ENCODE measurements at regions not wholly inside any gene's neighbourhood (a gene's known extent, or its start where the extent isn't known, plus 50 kb on each side); places are given as distances from the start of the nearest gene placed in this dataset.

- Histone ChIP-seq H3K4me3 (no peak overlapping the region), H3K9me3 (ENCODE audit: low read depth, low read length) (no peaks in the 10 kb centered on the region), H3K9ac (ENCODE audit: insufficient read length) (no peak overlapping the region), H3K27ac (no peak overlapping the region), H3K36me3 (ENCODE audit: insufficient read depth, low read length) (no peaks in the 10 kb centered on the region)
- no peak for DNase-seq (ENCODE audit: low read depth, low spot score)
- TF ChIP-seq EZH2 (IDR thresholded peaks at IDR 0.05): no peak
- TF ChIP-seq FOXP2 (optimal IDR thresholded peaks at IDR 0.05; ENCODE audit: control extremely low read depth, extremely low read length, insufficient read depth): no peak
- TF ChIP-seq POLR2AphosphoS5 (IDR thresholded peaks at IDR 0.05; ENCODE audit: borderline replicate concordance, low read depth, low read length): no peak
These were observed 124.0 kb upstream of the EPHA3 start for GRCh38 chr3:88983458-88983857.

DNA sequence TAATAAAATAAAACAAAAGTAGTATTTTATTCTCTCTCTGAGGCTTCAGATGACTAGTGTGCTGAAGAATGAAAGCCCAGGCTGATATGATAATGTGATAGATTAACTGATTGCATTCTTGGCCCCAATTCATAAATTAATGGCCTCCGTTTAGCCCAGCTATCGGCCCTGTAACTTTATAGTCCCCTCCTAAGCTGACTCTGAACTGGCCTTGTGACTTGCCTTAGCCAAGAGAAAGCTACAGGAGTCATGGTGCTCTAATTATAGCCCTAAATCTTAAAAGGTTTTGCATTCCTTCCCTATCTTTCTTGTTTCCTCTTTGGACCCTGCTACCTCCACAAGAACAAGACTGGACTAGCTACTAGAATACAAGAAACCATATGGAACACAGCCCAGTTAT, 123.2 kb upstream of the EPHA3 start:
- no peak for DNase-seq (ENCODE audit: low read depth, low spot score)
- no peaks in the 10 kb centered on the region for H3K9me3 ChIP-seq (ENCODE audit: low read depth, low read length)
- H3K27ac ChIP-seq: no peak overlapping the region
- H3K36me3 ChIP-seq (ENCODE audit: insufficient read depth, low read length): no peaks in the 10 kb centered on the region
- TF ChIP-seq FOXP2 (optimal IDR thresholded peaks at IDR 0.05; ENCODE audit: control extremely low read depth, extremely low read length, insufficient read depth) (no peak), EZH2 (IDR thresholded peaks at IDR 0.05) (no peak), POLR2AphosphoS5 (IDR thresholded peaks at IDR 0.05; ENCODE audit: borderline replicate concordance, low read depth, low read length) (no peak)
- H3K9ac ChIP-seq (ENCODE audit: insufficient read length): no peak overlapping the region
- H3K4me3 ChIP-seq: no peak overlapping the region

DNA sequence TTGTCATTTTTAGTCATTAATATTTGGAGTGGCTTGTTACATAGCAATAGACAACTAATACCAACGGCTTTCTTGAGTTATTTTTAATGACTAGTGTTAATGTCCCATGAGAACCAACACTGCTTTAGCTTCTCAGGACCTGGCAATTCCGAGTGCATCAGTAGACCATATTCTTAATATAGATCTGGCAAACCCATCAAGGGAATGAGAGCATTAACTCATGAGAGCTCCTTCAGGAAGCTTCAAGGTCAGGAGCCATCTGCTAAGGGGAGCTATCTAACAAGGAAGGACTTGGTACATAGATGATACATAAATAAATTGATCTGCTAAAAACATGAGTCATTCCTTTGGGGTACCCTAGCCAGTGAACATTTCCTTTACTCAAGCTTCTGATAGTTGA, 122.6 kb upstream of the EPHA3 start:
- DNase-seq (ENCODE audit: low read depth, low spot score): no peak

GRCh38 chr3:88985491-88985890, 121.9 kb upstream of the EPHA3 start:
- DNase-seq (ENCODE audit: low read depth, low spot score): no peak
- TF ChIP-seq POLR2AphosphoS5 (IDR thresholded peaks at IDR 0.05; ENCODE audit: borderline replicate concordance, low read depth, low read length) (no peak), EZH2 (IDR thresholded peaks at IDR 0.05) (no peak), FOXP2 (optimal IDR thresholded peaks at IDR 0.05; ENCODE audit: control extremely low read depth, extremely low read length, insufficient read depth) (no peak)

More for the DNA sequence above, 122.6 kb upstream of the EPHA3 start:
- no peak overlapping the region for H3K9ac ChIP-seq (ENCODE audit: insufficient read length)
- H3K9me3 ChIP-seq (ENCODE audit: low read depth, low read length): no peaks in the 10 kb centered on the region
- TF ChIP-seq EZH2 (IDR thresholded peaks at IDR 0.05) (no peak), FOXP2 (optimal IDR thresholded peaks at IDR 0.05; ENCODE audit: control extremely low read depth, extremely low read length, insufficient read depth) (no peak), POLR2AphosphoS5 (IDR thresholded peaks at IDR 0.05; ENCODE audit: borderline replicate concordance, low read depth, low read length) (no peak)
- no peak overlapping the region for H3K27ac ChIP-seq
- H3K4me3 ChIP-seq: no peak overlapping the region
- no peaks in the 10 kb centered on the region for H3K36me3 ChIP-seq (ENCODE audit: insufficient read depth, low read length)

DNA sequence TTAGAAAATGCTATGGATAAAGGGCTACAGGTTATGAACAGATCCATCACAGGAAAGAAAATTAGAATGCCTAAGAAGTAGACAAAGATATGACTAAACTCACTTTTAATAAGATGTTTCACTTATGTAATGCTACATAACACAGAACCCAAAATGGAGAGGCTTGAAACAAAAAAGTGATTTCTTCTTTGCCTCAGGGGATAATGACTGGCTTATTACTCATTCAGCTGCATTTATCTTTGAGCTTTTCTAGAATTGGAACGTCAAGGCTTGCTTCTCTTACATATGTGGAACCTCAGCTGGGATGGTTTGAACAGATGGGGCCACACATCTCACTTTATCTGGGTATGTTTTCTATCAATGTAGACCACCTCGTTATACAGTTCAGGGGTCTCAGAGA, 120.6 kb upstream of the EPHA3 start:
- Histone ChIP-seq H3K9me3 (ENCODE audit: low read depth, low read length) (no peaks in the 10 kb centered on the region), H3K36me3 (ENCODE audit: insufficient read depth, low read length) (no peaks in the 10 kb centered on the region), H3K27ac (no peak overlapping the region), H3K9ac (ENCODE audit: insufficient read length) (no peak overlapping the region), H3K4me3 (no peak overlapping the region)
- TF ChIP-seq EZH2 (IDR thresholded peaks at IDR 0.05): no peak
- no peak for TF ChIP-seq FOXP2 (optimal IDR thresholded peaks at IDR 0.05; ENCODE audit: control extremely low read depth, extremely low read length, insufficient read depth)
- no peak for TF ChIP-seq POLR2AphosphoS5 (IDR thresholded peaks at IDR 0.05; ENCODE audit: borderline replicate concordance, low read depth, low read length)
- DNase-seq (ENCODE audit: low read depth, low spot score): peak; percentile 59

More at GRCh38 chr3:88985491-88985890, 121.9 kb upstream of the EPHA3 start:
- H3K36me3 ChIP-seq (ENCODE audit: insufficient read depth, low read length): no peaks in the 10 kb centered on the region
- no peak overlapping the region for H3K9ac ChIP-seq (ENCODE audit: insufficient read length)
- H3K4me3 ChIP-seq: no peak overlapping the region
- no peak overlapping the region for H3K27ac ChIP-seq
- H3K9me3 ChIP-seq (ENCODE audit: low read depth, low read length): no peaks in the 10 kb centered on the region

GRCh38 chr3:88987776-88988175, 119.6 kb upstream of the EPHA3 start:
- no peak overlapping the region for H3K4me3 ChIP-seq
- DNase-seq (ENCODE audit: low read depth, low spot score): no peak
- no peak overlapping the region for H3K9ac ChIP-seq (ENCODE audit: insufficient read length)
- H3K36me3 ChIP-seq (ENCODE audit: insufficient read depth, low read length): no peaks in the 10 kb centered on the region
- no peak for TF ChIP-seq EZH2 (IDR thresholded peaks at IDR 0.05)
- TF ChIP-seq FOXP2 (optimal IDR thresholded peaks at IDR 0.05; ENCODE audit: control extremely low read depth, extremely low read length, insufficient read depth): no peak
- TF ChIP-seq POLR2AphosphoS5 (IDR thresholded peaks at IDR 0.05; ENCODE audit: borderline replicate concordance, low read depth, low read length): no peak
- no peaks in the 10 kb centered on the region for H3K9me3 ChIP-seq (ENCODE audit: low read depth, low read length)
- no peak overlapping the region for H3K27ac ChIP-seq

GRCh38 chr3:88988906-88989305, 118.5 kb upstream of the EPHA3 start:
- Histone ChIP-seq H3K9me3 (ENCODE audit: low read depth, low read length) (no peaks in the 10 kb centered on the region), H3K27ac (no peak overlapping the region), H3K36me3 (ENCODE audit: insufficient read depth, low read length) (no peaks in the 10 kb centered on the region), H3K9ac (ENCODE audit: insufficient read length) (no peak overlapping the region), H3K4me3 (no peak overlapping the region)
- TF ChIP-seq EZH2 (IDR thresholded peaks at IDR 0.05) (no peak), POLR2AphosphoS5 (IDR thresholded peaks at IDR 0.05; ENCODE audit: borderline replicate concordance, low read depth, low read length) (no peak), FOXP2 (optimal IDR thresholded peaks at IDR 0.05; ENCODE audit: control extremely low read depth, extremely low read length, insufficient read depth) (no peak)
- no peak for DNase-seq (ENCODE audit: low read depth, low spot score)

DNA sequence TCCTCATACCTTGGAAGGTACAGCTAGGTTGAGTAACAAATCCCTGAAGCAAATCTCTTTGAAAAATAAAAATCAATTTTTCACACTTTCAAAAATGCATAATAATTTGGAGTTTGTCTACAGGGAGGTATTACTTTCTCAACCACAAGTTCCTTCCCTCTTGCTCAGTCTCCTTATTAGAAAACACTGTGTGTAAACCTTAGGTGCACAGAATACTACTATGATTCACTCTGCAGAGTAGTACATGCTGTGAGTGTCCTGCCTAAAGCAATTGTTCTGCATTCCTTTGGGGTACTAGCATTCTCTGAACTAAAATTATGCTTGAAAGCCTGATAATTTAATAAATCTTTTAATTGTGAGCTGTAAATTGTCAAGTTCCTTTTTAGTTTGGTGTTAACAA, 115.9 kb upstream of the EPHA3 start:
- no peak for TF ChIP-seq EZH2 (IDR thresholded peaks at IDR 0.05)
- no peak for TF ChIP-seq POLR2AphosphoS5 (IDR thresholded peaks at IDR 0.05; ENCODE audit: borderline replicate concordance, low read depth, low read length)
- no peak for TF ChIP-seq FOXP2 (optimal IDR thresholded peaks at IDR 0.05; ENCODE audit: control extremely low read depth, extremely low read length, insufficient read depth)
- no peak for DNase-seq (ENCODE audit: low read depth, low spot score)
- no peak overlapping the region for H3K9ac ChIP-seq (ENCODE audit: insufficient read length)
- H3K9me3 ChIP-seq (ENCODE audit: low read depth, low read length): no peaks in the 10 kb centered on the region
- no peak overlapping the region; the same call in 1 of the 2 replicates for H3K27ac ChIP-seq
- no peak overlapping the region for H3K4me3 ChIP-seq
- no peaks in the 10 kb centered on the region for H3K36me3 ChIP-seq (ENCODE audit: insufficient read depth, low read length)

- Histone ChIP-seq H3K9me3 (ENCODE audit: low read depth, low read length) (no peaks in the 10 kb centered on the region), H3K9ac (ENCODE audit: insufficient read length) (no peak overlapping the region), H3K4me3 (no peak overlapping the region), H3K27ac (no peak overlapping the region), H3K36me3 (ENCODE audit: insufficient read depth, low read length) (no peaks in the 10 kb centered on the region)
- DNase-seq (ENCODE audit: low read depth, low spot score): no peak
- no peak for TF ChIP-seq POLR2AphosphoS5 (IDR thresholded peaks at IDR 0.05; ENCODE audit: borderline replicate concordance, low read depth, low read length)
- TF ChIP-seq FOXP2 (optimal IDR thresholded peaks at IDR 0.05; ENCODE audit: control extremely low read depth, extremely low read length, insufficient read depth): no peak
- no peak for TF ChIP-seq EZH2 (IDR thresholded peaks at IDR 0.05)
These were observed 110.7 kb upstream of the EPHA3 start for GRCh38 chr3:88996691-88997090.

All from SK-N-MC (cell line).